ENCODE measurements at regions not wholly inside any gene's neighbourhood (a gene's known extent, or its start where the extent isn't known, plus 50 kb on each side); places are given as distances from the start of the nearest gene placed in this dataset.

GRCh38 chr6:77178821-77179220, 284.5 kb downstream of the HTR1B start:
- Histone ChIP-seq H3K36me3 (ENCODE audit: control insufficient read depth, insufficient read depth, low read length) (no peaks in the 10 kb centered on the region), H3K4me3 (ENCODE audit: low read depth, low read length) (no peak overlapping the region), H3K27me3 (ENCODE audit: control insufficient read depth, insufficient read depth, low read length) (no peaks in the 10 kb centered on the region)
- POLR2A ChIA-PET, result interaction anchor here (0.6 kb wide), 1 partner anchor 493 kb away, joined by 3 read pairs; no protein-coding TSS in a partner anchor
- no peak for TF ChIP-seq CTCF (IDR thresholded peaks at IDR 0.05; ENCODE audit: insufficient read depth, low read depth, low read length)
- DNase-seq (ENCODE audit: low read depth), result peak; percentile 9
- CTCF ChIA-PET, result no interaction called here

DNA sequence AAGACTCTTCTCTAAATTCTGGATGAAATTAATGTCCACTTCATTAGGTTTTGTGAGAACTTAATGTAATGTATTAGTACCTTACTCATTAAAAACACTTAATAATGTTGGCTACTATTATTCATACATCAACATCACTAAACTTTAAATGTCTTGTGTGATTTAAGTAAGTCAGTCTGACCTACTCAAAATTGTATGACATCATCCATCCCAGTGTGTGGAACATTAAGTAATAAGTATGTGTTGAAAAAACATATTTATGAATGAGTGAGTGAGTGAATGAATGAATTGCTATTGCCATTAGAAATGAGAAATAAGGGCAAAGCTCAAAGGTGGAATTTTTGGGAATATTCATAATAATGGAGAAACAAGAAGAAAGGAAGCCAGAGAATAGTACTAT, 285.8 kb downstream of the HTR1B start:
- no peak for TF ChIP-seq CTCF (IDR thresholded peaks at IDR 0.05; ENCODE audit: insufficient read depth, low read depth, low read length)
- Histone ChIP-seq H3K27me3 (ENCODE audit: control insufficient read depth, insufficient read depth, low read length) (no peaks in the 10 kb centered on the region), H3K4me3 (ENCODE audit: low read depth, low read length) (no peak overlapping the region), H3K36me3 (ENCODE audit: control insufficient read depth, insufficient read depth, low read length) (no peaks in the 10 kb centered on the region)
- no peak for DNase-seq (ENCODE audit: low read depth)
- ChIA-PET POLR2A (no interaction called here), CTCF (no interaction called here)

DNA sequence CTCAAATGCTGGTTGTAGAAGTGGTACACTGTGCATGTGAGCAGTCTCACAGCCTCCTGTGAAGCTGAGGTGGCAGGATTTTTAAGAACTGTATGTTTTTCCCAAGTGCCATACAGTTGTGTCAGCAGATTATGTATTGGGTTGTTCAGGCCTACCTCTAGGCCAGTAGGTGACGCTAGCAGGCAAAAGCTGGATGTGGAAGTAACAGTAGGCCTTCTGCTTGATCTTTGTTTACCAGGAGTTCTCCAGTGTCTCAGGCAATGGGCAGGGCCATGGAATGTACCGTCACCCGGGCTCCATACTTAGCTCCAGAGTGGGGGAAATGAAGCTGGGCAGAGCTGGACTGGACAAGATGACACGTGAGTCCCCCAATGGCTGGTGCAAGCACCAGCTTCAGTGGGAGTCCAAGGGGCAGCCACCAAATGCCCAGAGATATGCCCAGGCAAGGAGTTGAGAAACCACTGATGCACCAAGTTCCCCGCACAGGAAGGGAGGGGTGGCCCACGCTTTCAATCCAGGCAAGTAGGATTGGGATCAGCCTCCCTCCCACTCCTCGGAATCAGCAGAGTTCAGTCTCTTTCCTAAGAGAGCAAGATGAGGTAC, 289.7 kb downstream of the HTR1B start:
- DNase-seq (ENCODE audit: low read depth), result no peak
- Histone ChIP-seq H3K27me3 (ENCODE audit: control insufficient read depth, insufficient read depth, low read length) (no peaks in the 10 kb centered on the region), H3K4me3 (ENCODE audit: low read depth, low read length) (no peak overlapping the region), H3K36me3 (ENCODE audit: control insufficient read depth, insufficient read depth, low read length) (no peaks in the 10 kb centered on the region)
- POLR2A ChIA-PET, result no interaction called here
- CTCF ChIA-PET, result interaction anchor here (0.7 to 0.9 kb wide), 2 partner anchors 125 to 279 kb away, joined by 3 read pairs; no protein-coding TSS in a partner anchor
- peak; percentile 18; the same call in 1 of the 2 replicates for TF ChIP-seq CTCF (IDR thresholded peaks at IDR 0.05; ENCODE audit: insufficient read depth, low read depth, low read length)

GRCh38 chr6:77172578-77172977, 290.7 kb downstream of the HTR1B start:
- POLR2A ChIA-PET, result no interaction called here
- CTCF ChIA-PET, result no interaction called here
- H3K4me3 ChIP-seq (ENCODE audit: low read depth, low read length), result no peak overlapping the region
- H3K27me3 ChIP-seq (ENCODE audit: control insufficient read depth, insufficient read depth, low read length), result no peaks in the 10 kb centered on the region
- no peak for DNase-seq (ENCODE audit: low read depth)
- no peaks in the 10 kb centered on the region for H3K36me3 ChIP-seq (ENCODE audit: control insufficient read depth, insufficient read depth, low read length)
- TF ChIP-seq CTCF (IDR thresholded peaks at IDR 0.05; ENCODE audit: insufficient read depth, low read depth, low read length), result no peak

- H3K36me3 ChIP-seq (ENCODE audit: control insufficient read depth, insufficient read depth, low read length), result no peaks in the 10 kb centered on the region
- no peak overlapping the region for H3K4me3 ChIP-seq (ENCODE audit: low read depth, low read length)
- H3K27me3 ChIP-seq (ENCODE audit: control insufficient read depth, insufficient read depth, low read length), result no peaks in the 10 kb centered on the region
- no peak for DNase-seq (ENCODE audit: low read depth)
- no peak for TF ChIP-seq CTCF (IDR thresholded peaks at IDR 0.05; ENCODE audit: insufficient read depth, low read depth, low read length)
- ChIA-PET CTCF (no interaction called here), POLR2A (no interaction called here)
Observed at GRCh38 chr6:77159730-77160129, 303.6 kb downstream of the HTR1B start.

All from BJ (cell line).